Breast epithelium (tissue), 4 donors: ENCODE measurements at regions not wholly inside any gene's neighbourhood (a gene's known extent, or its start where the extent isn't known, plus 50 kb on each side); places are given as distances from the start of the nearest gene placed in this dataset.

Experiments used
- DNase-seq, 2 donors: peaks; one replicate each; pipeline ENCODE4 v3.0.0-alpha.2; 2019; ENCODE audit warnings: low spot score in 2 of 2
- H3K27ac ChIP-seq, 2 donors: fragments of 200-600 bp; sonication (generic) in 1 of 2; one replicate each; pipeline ENCODE4 v1.5.1; 2016 to 2019; ENCODE audit warnings: mild to moderate bottlenecking in 1 of 2
- H3K27me3 ChIP-seq, 2 donors: fragments of 200-600 bp; sonication (generic) in 1 of 2; one replicate each; pipeline versions ENCODE4 v1.5.1 to v1.6.0; 2017 to 2019; ENCODE audit warnings: control low read depth in 1 of 2, mild to moderate bottlenecking in 1 of 2
- H3K36me3 ChIP-seq: fragments of 200-600 bp; one replicate; pipeline ENCODE4 v1.5.1; 2019
- H3K4me1 ChIP-seq, 2 donors: fragments of 200-600 bp; sonication (generic); one replicate each; pipeline ENCODE4 v1.5.1; 2016 to 2019; ENCODE audit warnings: control low read depth in 1 of 2
- H3K4me3 ChIP-seq, 3 donors: fragments of 200-600 bp; sonication (generic); 1 replicate in 2 of 3; 2 replicates in 1 of 3; pipeline ENCODE4 v1.5.1; 2016 to 2019; ENCODE audit warnings: mild to moderate bottlenecking in 3 of 3, moderate library complexity in 2 of 3
- H3K9me3 ChIP-seq, 2 donors: fragments of 200-600 bp; sonication (generic) in 1 of 2; one replicate each; pipeline ENCODE4 v1.5.1; 2016 to 2019; ENCODE audit warnings: control low read depth in 1 of 2
- CTCF ChIP-seq, 3 donors: fragments of 450-650 bp; IDR thresholded peaks; one replicate each; pipeline ENCODE4 v1.5.1; 2016 to 2017; ENCODE audit warnings: antibody characterized with exemption in 3 of 3, mild to moderate bottlenecking in 3 of 3, moderate library complexity in 3 of 3
- POLR2A ChIP-seq: fragments of 450-650 bp; IDR thresholded peaks from one replicate; pipeline ENCODE4 v1.6.1; 2016; ENCODE audit warnings: antibody characterized with exemption, mild to moderate bottlenecking, moderate library complexity
- POLR2AphosphoS5 ChIP-seq, 3 donors: sonication (generic); formaldehyde crosslinking; IDR thresholded peaks; one replicate each; pipeline ENCODE4 v1.6.1; 2017; ENCODE audit warnings: antibody characterized with exemption in 3 of 3
- intact Hi-C: fragments of 100-400 bp; cut with DNase I; formaldehyde crosslinking; loops from one replicate; pipeline ENCODE4 v1.15.1; 2023; ENCODE audit warnings: low total_unique reads

- Histone ChIP-seq H3K9me3 (no peaks in the 10 kb centered on the region), H3K27me3 (no peaks in the 10 kb centered on the region), H3K27ac (no peak overlapping the region), H3K36me3 (no peaks in the 10 kb centered on the region), H3K4me3 (no peak overlapping the region), H3K4me1 (no peaks in the 10 kb centered on the region)
- intact Hi-C loops = no loop called here
- TF ChIP-seq POLR2A (no peak), POLR2AphosphoS5 (IDR thresholded peaks at IDR 0.05) (no peak), CTCF (IDR thresholded peaks at IDR 0.05) (no peak)
- DNase-seq = no peak
Measured at GRCh38 chr7:115704884-115705283, 325.7 kb downstream of the TFEC start.

- no peak for DNase-seq
- no peaks in the 10 kb centered on the region for H3K9me3 ChIP-seq
- no peak overlapping the region for H3K4me3 ChIP-seq
- H3K27ac ChIP-seq = no peak overlapping the region
- intact Hi-C loops = no loop called here
- no peaks in the 10 kb centered on the region for H3K27me3 ChIP-seq
- no peaks in the 10 kb centered on the region for H3K4me1 ChIP-seq
- no peak for TF ChIP-seq POLR2A
- no peak for TF ChIP-seq CTCF (IDR thresholded peaks at IDR 0.05)
- TF ChIP-seq POLR2AphosphoS5 (IDR thresholded peaks at IDR 0.05) = no peak
- no peaks in the 10 kb centered on the region for H3K36me3 ChIP-seq
Measured at GRCh38 chr7:115701141-115701540, 329.4 kb downstream of the TFEC start.

DNA sequence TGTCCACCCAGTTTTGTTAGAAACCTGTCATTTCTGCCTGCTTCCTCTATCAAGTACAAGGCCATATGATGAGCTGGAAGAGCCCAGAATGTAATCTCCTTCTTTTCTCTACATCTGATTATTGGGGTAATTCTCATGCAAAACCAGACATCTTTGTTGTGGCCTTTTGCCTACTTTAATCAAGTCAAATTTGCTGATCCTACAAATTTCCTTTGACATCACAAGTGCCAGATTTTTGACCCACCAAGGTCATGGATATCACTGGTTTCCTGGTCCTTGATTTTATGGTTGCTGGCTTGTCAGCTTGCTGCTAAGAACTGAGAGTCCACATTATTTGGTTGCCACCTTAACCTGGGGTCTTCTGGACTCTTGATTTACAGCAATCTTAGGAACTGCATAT is 336.1 kb downstream of the TFEC start:
- Histone ChIP-seq H3K36me3 (no peaks in the 10 kb centered on the region), H3K4me1 (no peaks in the 10 kb centered on the region), H3K4me3 (no peak overlapping the region), H3K27me3 (no peaks in the 10 kb centered on the region), H3K27ac (no peak overlapping the region), H3K9me3 (no peaks in the 10 kb centered on the region)
- no peak for TF ChIP-seq POLR2A
- TF ChIP-seq POLR2AphosphoS5 (IDR thresholded peaks at IDR 0.05) = no peak
- TF ChIP-seq CTCF (IDR thresholded peaks at IDR 0.05) = no peak
- intact Hi-C loops = no loop called here
- no peak for DNase-seq

DNA sequence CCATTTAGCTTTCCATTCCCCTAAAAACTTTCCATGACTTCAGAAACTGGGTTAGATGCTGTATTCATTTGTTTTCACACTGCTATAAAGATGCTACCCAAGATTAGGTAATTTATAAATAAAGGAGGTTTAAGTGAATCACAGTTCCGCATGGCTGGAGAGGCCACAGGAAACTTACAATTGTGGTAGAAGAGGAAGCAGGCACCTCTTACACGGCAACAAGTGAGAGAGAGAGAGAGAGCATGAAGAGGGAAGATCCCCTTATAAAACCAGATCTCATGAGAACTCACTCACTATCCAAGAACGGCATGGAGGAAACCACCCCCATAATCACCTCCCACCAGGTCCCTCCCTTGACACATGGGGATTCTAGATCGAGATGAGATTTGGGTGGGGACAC is 336.8 kb downstream of the TFEC start:
- no peaks in the 10 kb centered on the region for H3K4me1 ChIP-seq
- no peak for DNase-seq
- no peak overlapping the region for H3K4me3 ChIP-seq
- no peaks in the 10 kb centered on the region for H3K36me3 ChIP-seq
- no peak for TF ChIP-seq POLR2AphosphoS5 (IDR thresholded peaks at IDR 0.05)
- no peak for TF ChIP-seq CTCF (IDR thresholded peaks at IDR 0.05)
- no peak for TF ChIP-seq POLR2A
- H3K9me3 ChIP-seq = no peaks in the 10 kb centered on the region
- no peak overlapping the region for H3K27ac ChIP-seq
- intact Hi-C loops = no loop called here
- H3K27me3 ChIP-seq = no peaks in the 10 kb centered on the region

GRCh38 chr7:115689941-115690340 is 340.6 kb downstream of the TFEC start:
- Histone ChIP-seq H3K9me3 (no peaks in the 10 kb centered on the region), H3K36me3 (no peaks in the 10 kb centered on the region), H3K4me1 (no peaks in the 10 kb centered on the region), H3K27me3 (no peaks in the 10 kb centered on the region), H3K4me3 (no peak overlapping the region), H3K27ac (no peak overlapping the region)
- TF ChIP-seq POLR2AphosphoS5 (IDR thresholded peaks at IDR 0.05) (no peak), CTCF (IDR thresholded peaks at IDR 0.05) (no peak), POLR2A (no peak)
- intact Hi-C loops = no loop called here
- DNase-seq = no peak
